OCI-LY3 (cell line): ENCODE measurements at regions not wholly inside any gene's neighbourhood (a gene's known extent, or its start where the extent isn't known, plus 50 kb on each side); places are given as distances from the start of the nearest gene placed in this dataset.

Experiments
- H2AFZ ChIP-seq: fragments of 200-600, 300-600 bp; shearing (Covaris generic); 2 replicates; pipeline ENCODE4 v1.6.0; 2014; ENCODE audit warnings: antibody characterized with exemption, low read depth, low read length
- H3K27ac ChIP-seq: fragments of 200-600, 300-600 bp; sonication (generic); 2 replicates; pipeline ENCODE4 v1.5.1; 2014; ENCODE audit warnings: mild to moderate bottlenecking, low read length, moderate library complexity, mixed read lengths
- H3K27me3 ChIP-seq: fragments of 200-600, 300-600 bp; sonication (generic); 2 replicates; pipeline ENCODE4 v1.6.1; 2014; ENCODE audit warnings: low read depth, low read length, mixed read lengths
- H3K36me3 ChIP-seq: fragments of 200-600, 300-600 bp; sonication (generic); replicated peaks from 2 replicates; pipeline ENCODE3; 2014; ENCODE audit warnings: low read depth, low read length, mixed read lengths
- H3K4me1 ChIP-seq: fragments of 300-600, 200-600 bp; sonication (generic); 2 replicates; pipeline ENCODE4 v1.6.1; 2014; ENCODE audit warnings: low read length, mixed read lengths
- H3K4me2 ChIP-seq: fragments of 200-600, 300-600 bp; sonication (generic); 2 replicates; pipeline ENCODE4 v1.6.1; 2014; ENCODE audit warnings: low read length, mixed read lengths
- H3K4me3 ChIP-seq: fragments of 300-600, 200-600 bp; sonication (generic); 2 replicates; pipeline ENCODE4 v1.5.1; 2014; ENCODE audit warnings: antibody characterized with exemption, mild to moderate bottlenecking, low read length, moderate library complexity
- H3K79me2 ChIP-seq: fragments of 300-600, 200-600 bp; shearing (Covaris generic); 2 replicates; pipeline ENCODE4 v1.6.1; 2014; ENCODE audit warnings: mild to moderate bottlenecking, low read length, mixed read lengths
- H3K9ac ChIP-seq: fragments of 300-600, 200-600 bp; shearing (Covaris generic); 2 replicates; pipeline ENCODE4 v1.6.0; 2014; ENCODE audit warnings: mild to moderate bottlenecking, low read length, moderate library complexity
- H3K9me3 ChIP-seq: fragments of 200-600, 300-600 bp; shearing (Covaris generic); 2 replicates; pipeline ENCODE4 v1.6.1; 2014; ENCODE audit warnings: low read length, mixed read lengths; ENCODE audit not compliant: insufficient read depth
- H4K20me1 ChIP-seq: fragments of 200-600, 300-600 bp; sonication (generic); 2 replicates; pipeline ENCODE4 v1.6.1; 2016; ENCODE audit warnings: low read length, mixed read lengths; ENCODE audit not compliant: insufficient read depth
- CTCF ChIP-seq: fragments of 200-600, 300-600 bp; sonication (generic); IDR thresholded peaks from 2 replicates; pipeline ENCODE4 v1.5.1; 2014; ENCODE audit warnings: antibody characterized with exemption, low read length, low read depth
- EZH2phosphoT487 ChIP-seq: fragments of 200-600 bp; shearing (Covaris generic); IDR thresholded peaks from 2 replicates; pipeline ENCODE4 v1.6.1; 2018; ENCODE audit warnings: antibody characterized with exemption, mixed run types, low read depth

GRCh38 chr10:124214610-124215375 lies 121.4 kb upstream of the CHST15 start:
- Histone ChIP-seq H3K27me3 (no peaks in the 10 kb centered on the region), H3K4me3 (no peak overlapping the region), H4K20me1 (no peaks in the 10 kb centered on the region), H3K79me2 (no peaks in the 10 kb centered on the region), H3K4me2 (no peak overlapping the region), H3K4me1 (no peaks in the 10 kb centered on the region), H3K9me3 (no peaks in the 10 kb centered on the region), H3K9ac (no peak overlapping the region), H3K36me3 (no peaks in the 10 kb centered on the region), H2AFZ (no peak overlapping the region), H3K27ac (no peak overlapping the region)
- TF ChIP-seq CTCF (no peak), EZH2phosphoT487 (no peak)

GRCh38 chr10:124213899-124214510 lies 120.6 kb upstream of the CHST15 start:
- no peaks in the 10 kb centered on the region for H4K20me1 ChIP-seq
- H3K27me3 ChIP-seq = no peaks in the 10 kb centered on the region
- TF ChIP-seq CTCF (no peak), EZH2phosphoT487 (no peak)

GRCh38 chr10:124213471-124213870 lies 120.1 kb upstream of the CHST15 start:
- Histone ChIP-seq H3K36me3 (no peaks in the 10 kb centered on the region), H2AFZ (no peak overlapping the region), H3K4me3 (no peak overlapping the region), H3K27me3 (no peaks in the 10 kb centered on the region), H3K79me2 (no peaks in the 10 kb centered on the region), H4K20me1 (no peaks in the 10 kb centered on the region), H3K9me3 (no peaks in the 10 kb centered on the region), H3K9ac (no peak overlapping the region), H3K27ac (no peak overlapping the region), H3K4me2 (no peak overlapping the region), H3K4me1 (no peaks in the 10 kb centered on the region)
- TF ChIP-seq CTCF (no peak), EZH2phosphoT487 (no peak)

More at GRCh38 chr10:124213899-124214510, 120.6 kb upstream of the CHST15 start:
- Histone ChIP-seq H3K36me3 (no peaks in the 10 kb centered on the region), H3K27ac (no peak overlapping the region), H2AFZ (no peak overlapping the region), H3K4me3 (no peak overlapping the region), H3K4me1 (no peaks in the 10 kb centered on the region), H3K9ac (no peak overlapping the region), H3K9me3 (no peaks in the 10 kb centered on the region), H3K79me2 (no peaks in the 10 kb centered on the region), H3K4me2 (no peak overlapping the region)

GRCh38 chr10:124212702-124213101 lies 119.3 kb upstream of the CHST15 start:
- Histone ChIP-seq H3K4me2 (no peak overlapping the region), H3K27ac (no peak overlapping the region), H3K36me3 (no peaks in the 10 kb centered on the region), H3K4me3 (no peak overlapping the region), H3K9ac (no peak overlapping the region), H3K9me3 (no peaks in the 10 kb centered on the region), H3K27me3 (no peaks in the 10 kb centered on the region), H4K20me1 (no peaks in the 10 kb centered on the region), H2AFZ (no peak overlapping the region), H3K4me1 (no peaks in the 10 kb centered on the region), H3K79me2 (no peaks in the 10 kb centered on the region)
- TF ChIP-seq EZH2phosphoT487 (no peak), CTCF (no peak)
